Putamen (tissue), 1 donor: ENCODE measurements at regions not wholly inside any gene's neighbourhood (a gene's known extent, or its start where the extent isn't known, plus 50 kb on each side); places are given as distances from the start of the nearest gene placed in this dataset.
"Not testable (repeated sequence)": the region's sequence is repeated elsewhere in the genome, so short reads cannot be mapped to it uniquely, and the experiment has no call there.

Experiments used
- DNase-seq: peaks from one replicate; pipeline ENCODE4 v3.0.0-alpha.2; 2016; ENCODE audit warnings: low spot score

GRCh38 chr9:94033383-94033782 is 50.9 kb upstream of the PTPDC1 start:
- DNase-seq = no peak

GRCh38 chr9:94031946-94032345 is 52.3 kb upstream of the PTPDC1 start:
- DNase-seq = no peak

- DNase-seq = no peak
Measured at GRCh38 chr9:94031380-94031779, 52.9 kb upstream of the PTPDC1 start.

- DNase-seq = peak; percentile 87
Measured at GRCh38 chr9:94030318-94031179, 53.7 kb upstream of the PTPDC1 start.

GRCh38 chr9:94029932-94030317 is 54.3 kb upstream of the PTPDC1 start:
- DNase-seq = no peak

- DNase-seq = no peak
Measured at GRCh38 chr9:94026816-94027215, 57.4 kb upstream of the PTPDC1 start.

GRCh38 chr9:94022476-94022875 is 61.8 kb upstream of the PTPDC1 start:
- DNase-seq = not testable (repeated sequence)

GRCh38 chr9:94020836-94021235 is 63.4 kb upstream of the PTPDC1 start:
- not testable (repeated sequence) for DNase-seq

GRCh38 chr9:94018628-94019027 is 63.5 kb upstream of the BARX1 start:
- DNase-seq = no peak

GRCh38 chr9:94017939-94018531 is 62.9 kb upstream of the BARX1 start:
- DNase-seq = no peak

GRCh38 chr9:94016744-94017143 is 61.6 kb upstream of the BARX1 start:
- DNase-seq = no peak

- DNase-seq = no peak
Measured at GRCh38 chr9:94014920-94015319, 59.8 kb upstream of the BARX1 start.

GRCh38 chr9:94014066-94014654 is 59.0 kb upstream of the BARX1 start:
- DNase-seq = no peak

- DNase-seq = no peak
Measured at GRCh38 chr9:94010980-94011533, 55.9 kb upstream of the BARX1 start.

GRCh38 chr9:94005272-94005901 is 50.2 kb upstream of the BARX1 start:
- DNase-seq = no peak
